Ishikawa (cell line): ENCODE measurements at regions not wholly inside any gene's neighbourhood (a gene's known extent, or its start where the extent isn't known, plus 50 kb on each side); places are given as distances from the start of the nearest gene placed in this dataset.

Experiments used
- CEBPB ChIP-seq: IDR thresholded peaks from 2 replicates; pipeline ENCODE4 v1.6.1; 2012
- RAD21 ChIP-seq: IDR thresholded peaks from 2 replicates; pipeline ENCODE4 v1.6.1; 2012; ENCODE audit warnings: low read depth

DNA sequence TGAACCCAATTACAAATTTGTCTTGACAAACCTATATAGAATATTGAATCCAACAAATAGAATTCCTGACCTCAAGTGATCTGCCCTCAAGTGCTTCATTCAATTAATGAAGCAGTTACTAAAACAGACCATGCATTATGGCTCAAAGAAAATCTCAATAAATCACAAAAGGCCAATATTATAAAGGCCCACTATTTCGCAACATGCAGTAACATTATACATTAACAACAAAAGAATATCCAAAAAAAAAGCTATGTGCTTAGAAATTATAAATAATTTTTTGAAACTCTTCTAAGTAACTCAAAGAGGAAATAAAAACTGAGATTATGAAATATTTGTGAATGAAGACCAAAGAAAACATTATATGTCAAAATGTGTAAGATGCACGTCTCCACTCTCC, 177.7 kb downstream of the ZNF674 start:
- TF ChIP-seq CEBPB (peak; percentile 43), RAD21 (no peak)
